Mammary epithelial cell (primary cell): ENCODE measurements at regions not wholly inside any gene's neighbourhood (a gene's known extent, or its start where the extent isn't known, plus 50 kb on each side); places are given as distances from the start of the nearest gene placed in this dataset.

Experiments
- EZH2 ChIP-seq: IDR thresholded peaks from 2 replicates; pipeline ENCODE4 v1.6.1; 2012; ENCODE audit warnings: low read length, inconsistent platforms, borderline replicate concordance
- TF ChIP-seq, protein P1 (sequence below), 2 donors: IDR thresholded peaks in 1 of 2; conservative IDR thresholded peaks in 1 of 2; 2 replicates each; pipeline ENCODE4 v1.5.1; 2011 to 2012; ENCODE audit warnings: inconsistent platforms in 2 of 2, low read length in 2 of 2, mild to moderate bottlenecking in 2 of 2, control low read depth in 1 of 2, low read depth in 1 of 2; ENCODE audit not compliant: insufficient read depth in 1 of 2; ENCODE audit errors: extremely low read depth in 1 of 2

DNA sequence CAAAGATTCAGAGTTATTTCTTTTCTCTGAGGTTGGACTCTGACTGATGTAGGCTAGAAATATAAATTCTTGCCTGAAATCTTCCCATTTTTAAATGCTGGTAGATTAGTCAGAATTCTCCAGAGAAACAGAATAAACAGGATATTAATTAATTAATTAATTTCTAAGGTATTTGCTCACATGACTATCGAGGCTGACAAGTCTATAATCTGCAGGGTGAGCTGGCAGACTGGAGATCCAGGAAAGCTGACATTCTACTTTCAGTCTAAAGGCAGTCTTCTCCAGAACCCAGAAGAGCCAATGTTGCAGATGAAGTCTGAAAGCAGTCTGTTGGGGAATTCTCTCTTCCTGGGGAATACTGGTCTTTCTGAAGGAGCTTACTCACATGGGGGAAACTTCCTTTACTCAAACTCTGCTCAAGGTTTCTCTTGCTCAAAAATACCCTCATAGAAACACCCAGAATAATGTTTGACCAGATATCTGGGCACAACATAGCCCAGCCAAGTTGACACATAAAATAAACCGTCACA, 189.7 kb downstream of the KIF20B start:
- TF ChIP-seq, protein P1, sequence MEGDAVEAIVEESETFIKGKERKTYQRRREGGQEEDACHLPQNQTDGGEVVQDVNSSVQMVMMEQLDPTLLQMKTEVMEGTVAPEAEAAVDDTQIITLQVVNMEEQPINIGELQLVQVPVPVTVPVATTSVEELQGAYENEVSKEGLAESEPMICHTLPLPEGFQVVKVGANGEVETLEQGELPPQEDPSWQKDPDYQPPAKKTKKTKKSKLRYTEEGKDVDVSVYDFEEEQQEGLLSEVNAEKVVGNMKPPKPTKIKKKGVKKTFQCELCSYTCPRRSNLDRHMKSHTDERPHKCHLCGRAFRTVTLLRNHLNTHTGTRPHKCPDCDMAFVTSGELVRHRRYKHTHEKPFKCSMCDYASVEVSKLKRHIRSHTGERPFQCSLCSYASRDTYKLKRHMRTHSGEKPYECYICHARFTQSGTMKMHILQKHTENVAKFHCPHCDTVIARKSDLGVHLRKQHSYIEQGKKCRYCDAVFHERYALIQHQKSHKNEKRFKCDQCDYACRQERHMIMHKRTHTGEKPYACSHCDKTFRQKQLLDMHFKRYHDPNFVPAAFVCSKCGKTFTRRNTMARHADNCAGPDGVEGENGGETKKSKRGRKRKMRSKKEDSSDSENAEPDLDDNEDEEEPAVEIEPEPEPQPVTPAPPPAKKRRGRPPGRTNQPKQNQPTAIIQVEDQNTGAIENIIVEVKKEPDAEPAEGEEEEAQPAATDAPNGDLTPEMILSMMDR (conservative IDR thresholded peaks at IDR 0.05 in 1 of 2, IDR thresholded peaks at IDR 0.05 in 1 of 2; ENCODE audit: extremely low read depth in 1 of 2, insufficient read depth in 1 of 2, low read depth in 1 of 2, low read length in 2 of 2), result no peak
- no peak for TF ChIP-seq EZH2
